Neural cell (in vitro differentiated cells): ENCODE measurements at regions not wholly inside any gene's neighbourhood (a gene's known extent, or its start where the extent isn't known, plus 50 kb on each side); places are given as distances from the start of the nearest gene placed in this dataset.

Experiments
- H2AFZ ChIP-seq: fragments of 200-600, 300-800 bp; sonication (generic), shearing (Covaris generic); 2 replicates; pipeline ENCODE4 v1.6.0; 2014; ENCODE audit warnings: low read depth, mild to moderate bottlenecking, antibody characterized with exemption, low read length, moderate library complexity
- H3F3A ChIP-seq: fragments of 200-600 bp; shearing (Covaris generic); 2 replicates; pipeline ENCODE4 v1.6.1; 2016; ENCODE audit warnings: mild to moderate bottlenecking, moderate library complexity, mixed read lengths, antibody characterized with exemption, low read length; ENCODE audit not compliant: insufficient read depth, poor library complexity, severe bottlenecking
- H3K27ac ChIP-seq: fragments of 200-600, 300-800 bp; sonication (generic), shearing (Covaris generic); 2 replicates; pipeline ENCODE4 v1.5.1; 2014; ENCODE audit warnings: mild to moderate bottlenecking, low read length, moderate library complexity
- H3K27me3 ChIP-seq: fragments of 300-800, 200-600 bp; sonication (generic), shearing (Covaris generic); 2 replicates; pipeline ENCODE4 v1.6.0; 2014; ENCODE audit warnings: mild to moderate bottlenecking, low read depth, low read length, moderate library complexity; ENCODE audit not compliant: insufficient read depth
- H3K36me3 ChIP-seq: fragments of 300-800, 200-600 bp; sonication (generic), shearing (Covaris generic); 2 replicates; pipeline ENCODE4 v1.5.1; 2014; ENCODE audit warnings: mild to moderate bottlenecking, antibody characterized with exemption, low read length, moderate library complexity; ENCODE audit not compliant: insufficient read depth
- H3K4me2 ChIP-seq: fragments of 300-800, 200-600 bp; sonication (generic), shearing (Covaris generic); 2 replicates; pipeline ENCODE4 v1.6.0; 2014; ENCODE audit warnings: mild to moderate bottlenecking, low read length
- H3K4me3 ChIP-seq: fragments of 300-800, 200-600 bp; sonication (generic), shearing (Covaris generic); 2 replicates; pipeline ENCODE4 v1.5.1; 2014; ENCODE audit warnings: mild to moderate bottlenecking, low read length, moderate library complexity
- H3K79me2 ChIP-seq: fragments of 200-600 bp; shearing (Covaris generic); replicated peaks from 2 replicates; pipeline ENCODE4 v1.6.0; 2014; ENCODE audit warnings: mild to moderate bottlenecking, low read length, moderate library complexity; ENCODE audit not compliant: insufficient read depth
- H3K9ac ChIP-seq: fragments of 300-800, 200-600 bp; sonication (generic), shearing (Covaris generic); 2 replicates; pipeline ENCODE4 v1.6.1; 2016; ENCODE audit warnings: mild to moderate bottlenecking, low read length, mixed read lengths
- H3K9me2 ChIP-seq: fragments of 200-600 bp; shearing (Covaris generic); 2 replicates; pipeline ENCODE4 v1.6.1; 2016; ENCODE audit warnings: mild to moderate bottlenecking, low read length, mixed read lengths; ENCODE audit not compliant: insufficient read depth
- H3K9me3 ChIP-seq: fragments of 200-600, 300-800 bp; sonication (generic), shearing (Covaris generic); 2 replicates; pipeline ENCODE4 v1.6.1; 2016; ENCODE audit warnings: mild to moderate bottlenecking, mixed run types, low read length, moderate library complexity, mixed read lengths
- H4K20me1 ChIP-seq: fragments of 200-600 bp; shearing (Covaris generic); 2 replicates; pipeline ENCODE4 v1.6.1; 2016; ENCODE audit warnings: mild to moderate bottlenecking, mixed run types; ENCODE audit not compliant: insufficient read depth
- CTCF ChIP-seq: fragments of 450-650 bp; IDR thresholded peaks from 2 replicates; pipeline ENCODE4 v1.5.1; 2014; ENCODE audit warnings: antibody characterized with exemption, mild to moderate bottlenecking, moderate library complexity; ENCODE audit not compliant: poor library complexity, severe bottlenecking
- EP300 ChIP-seq: fragments of 450-650 bp; conservative IDR thresholded peaks from 2 replicates; pipeline ENCODE4 v1.6.1; 2014; ENCODE audit warnings: antibody characterized with exemption, mild to moderate bottlenecking, moderate library complexity; ENCODE audit not compliant: poor library complexity, severe bottlenecking
- EZH2 ChIP-seq: fragments of 200-600, 300-800 bp; shearing (Covaris generic), sonication (generic); IDR thresholded peaks from 2 replicates; pipeline ENCODE4 v1.6.1; 2014; ENCODE audit warnings: antibody characterized with exemption, low read length, borderline replicate concordance, mild to moderate bottlenecking; ENCODE audit not compliant: insufficient read depth, poor library complexity, severe bottlenecking
- MXI1 ChIP-seq: fragments of 450-650 bp; conservative IDR thresholded peaks from 2 replicates; pipeline ENCODE4 v1.6.1; 2014; ENCODE audit warnings: antibody characterized with exemption, mild to moderate bottlenecking; ENCODE audit not compliant: poor library complexity, severe bottlenecking
- POLR2AphosphoS5 ChIP-seq: IDR thresholded peaks from 2 replicates; pipeline ENCODE4 v1.6.1; 2012
- RAD21 ChIP-seq: fragments of 450-650 bp; conservative IDR thresholded peaks from 2 replicates; pipeline ENCODE4 v1.6.1; 2014; ENCODE audit warnings: antibody characterized with exemption, mild to moderate bottlenecking, moderate library complexity
- REST ChIP-seq: IDR thresholded peaks from 2 replicates; pipeline ENCODE4 v1.6.1; 2012; ENCODE audit warnings: borderline replicate concordance
- SMC3 ChIP-seq: fragments of 450-650 bp; conservative IDR thresholded peaks from 2 replicates; pipeline ENCODE4 v1.6.1; 2014; ENCODE audit warnings: antibody characterized with exemption, mild to moderate bottlenecking, moderate library complexity; ENCODE audit not compliant: poor library complexity
- TAF1 ChIP-seq: IDR thresholded peaks from 2 replicates; pipeline ENCODE4 v1.6.1; 2012; ENCODE audit warnings: low read depth

GRCh38 chr13:83955011-83955410 lies 72.7 kb upstream of the SLITRK1 start:
- H3K9ac ChIP-seq = no peak overlapping the region
- no peak overlapping the region for H2AFZ ChIP-seq
- H3K4me2 ChIP-seq = no peak overlapping the region
- H3K36me3 ChIP-seq = no peaks in the 10 kb centered on the region
- no peak overlapping the region for H3K4me3 ChIP-seq
- no peaks in the 10 kb centered on the region for H4K20me1 ChIP-seq
- no peaks in the 10 kb centered on the region for H3K79me2 ChIP-seq
- H3K27ac ChIP-seq = no peak overlapping the region
- no peaks in the 10 kb centered on the region for H3K27me3 ChIP-seq
- H3F3A ChIP-seq = no peaks in the 10 kb centered on the region
- H3K9me3 ChIP-seq = no peaks in the 10 kb centered on the region
- TF ChIP-seq EZH2 (no peak), REST (no peak), MXI1 (no peak), CTCF (no peak), TAF1 (no peak), EP300 (no peak), SMC3 (no peak), RAD21 (no peak), POLR2AphosphoS5 (no peak)
- no peaks in the 10 kb centered on the region for H3K9me2 ChIP-seq

- H3K27ac ChIP-seq = no peak overlapping the region
- no peaks in the 10 kb centered on the region for H3K36me3 ChIP-seq
- no peaks in the 10 kb centered on the region for H3K27me3 ChIP-seq
- TF ChIP-seq POLR2AphosphoS5 = no peak
- no peak for TF ChIP-seq CTCF
- no peak for TF ChIP-seq MXI1
- TF ChIP-seq TAF1 = no peak
- TF ChIP-seq EZH2 = no peak
- no peak for TF ChIP-seq SMC3
- TF ChIP-seq REST = no peak
- no peak for TF ChIP-seq EP300
- no peak for TF ChIP-seq RAD21
- no peaks in the 10 kb centered on the region for H3F3A ChIP-seq
- no peaks in the 10 kb centered on the region for H3K9me3 ChIP-seq
- H3K4me3 ChIP-seq = no peak overlapping the region
- H3K9ac ChIP-seq = no peak overlapping the region
- H4K20me1 ChIP-seq = no peaks in the 10 kb centered on the region
- H3K9me2 ChIP-seq = no peaks in the 10 kb centered on the region
- no peak overlapping the region for H3K4me2 ChIP-seq
- no peak overlapping the region for H2AFZ ChIP-seq
- no peaks in the 10 kb centered on the region for H3K79me2 ChIP-seq
Observed at GRCh38 chr13:83953916-83954315, 71.6 kb upstream of the SLITRK1 start.
